DOHH2 (cell line): ENCODE measurements at regions not wholly inside any gene's neighbourhood (a gene's known extent, or its start where the extent isn't known, plus 50 kb on each side); places are given as distances from the start of the nearest gene placed in this dataset.

Source experiments
- CTCF ChIP-seq: fragments of 200-600 bp; sonication (generic); IDR thresholded peaks from one replicate; pipeline ENCODE4 v1.5.1; 2014; ENCODE audit warnings: antibody characterized with exemption, mild to moderate bottlenecking, low read depth, low read length; ENCODE audit not compliant: poor library complexity, severe bottlenecking
- EZH2phosphoT487 ChIP-seq: fragments of 200-600 bp; sonication (generic); IDR thresholded peaks from 2 replicates; pipeline ENCODE4 v1.6.1; 2017; ENCODE audit warnings: borderline replicate concordance, mild to moderate bottlenecking, antibody characterized with exemption, low read length, moderate library complexity, mixed read lengths

GRCh38 chr7:41792120-41792519 lies 89.2 kb upstream of the INHBA start:
- no peak for TF ChIP-seq CTCF
- no peak for TF ChIP-seq EZH2phosphoT487
